K562 (cell line): ENCODE measurements at regions not wholly inside any gene's neighbourhood (a gene's known extent, or its start where the extent isn't known, plus 50 kb on each side); places are given as distances from the start of the nearest gene placed in this dataset.

ENCODE experiments used
- ATAC-seq: fragments of 200-7000 bp; cut with Tn5 transposase; 3 replicates; pipeline ENCODE4 v1.9.1; 2020; ENCODE audit warnings: moderate library complexity
- BruUV-seq: library from RNA; stranded (reverse); fragments of 400-500 nt; replicated peaks from 2 replicates; lab custom pipeline; 2021; lab: Mats Ljungman, UMichigan
- CTCF ChIA-PET: fragments of 300-600 bp; formaldehyde crosslinking; extraction: SDS; loops from one replicate; lab custom pipeline; 2021; ENCODE audit warnings: low intra/inter-chr PET ratio; lab: Yijun Ruan, JAX
- POLR2A ChIA-PET: fragments of 300-600, 350-650 bp; sonication (Branson Sonifier 250); formaldehyde crosslinking; extraction: SDS; loops from one replicate; lab custom pipeline; 2021; ENCODE audit warnings: antibody characterized with exemption, inconsistent platforms; lab: Yijun Ruan, JAX
- DNase-seq, 4 experiments: peaks; one replicate each; pipeline versions ENCODE4 v3.0.0 to v3.0.0-alpha.2; 2011 to 2018; ENCODE audit warnings: low spot score in 3 of 4, mixed read lengths in 3 of 4; ENCODE audit errors: extremely low read depth in 1 of 4
- FAIRE-seq: peaks from 2 replicates; lab custom pipeline; 2011; peaks lifted over from hg19 to GRCh38; lab: Jason Lieb, UNC
- H2AFZ ChIP-seq: 2 replicates; pipeline ENCODE4 v1.6.0; 2011; ENCODE audit warnings: low read depth, low read length, control low read depth, inconsistent platforms
- H3K27ac ChIP-seq: fragments of 200-600 bp; 3 replicates; pipeline ENCODE4 v1.8.0; 2011; ENCODE audit warnings: low read depth, mild to moderate bottlenecking, control low read depth, inconsistent platforms, low read length, moderate library complexity, mixed read lengths; ENCODE audit errors: extremely low read depth
- H3K27me3 ChIP-seq, 2 experiments: fragments of 300-600 bp in 1 of 2; 2 replicates in 1 of 2; 3 replicates in 1 of 2; pipeline versions ENCODE4 v1.6.0 to v1.8.0; 2011; ENCODE audit warnings: inconsistent platforms in 2 of 2, low read length in 2 of 2, mild to moderate bottlenecking in 1 of 2, mixed read lengths in 1 of 2, moderate library complexity in 1 of 2; ENCODE audit not compliant: control insufficient read depth in 2 of 2, insufficient read depth in 2 of 2
- H3K36me3 ChIP-seq: fragments of 300-600 bp; 3 replicates; pipeline ENCODE4 v1.8.0; 2011; ENCODE audit warnings: mild to moderate bottlenecking, low read length, inconsistent platforms; ENCODE audit not compliant: control insufficient read depth, insufficient read depth
- H3K4me1 ChIP-seq, 2 experiments: fragments of 200-600 bp in 1 of 2; replicated peaks in 1 of 2; 2 replicates in 1 of 2; 3 replicates in 1 of 2; pipeline versions ENCODE4 v1.5.1 to v1.8.0; 2011; ENCODE audit warnings: inconsistent platforms in 2 of 2, low read length in 2 of 2, mild to moderate bottlenecking in 1 of 2, mixed read lengths in 1 of 2, moderate library complexity in 1 of 2; ENCODE audit not compliant: control insufficient read depth in 2 of 2, insufficient read depth in 2 of 2
- H3K4me2 ChIP-seq: 2 replicates; pipeline ENCODE4 v1.6.1; 2011; ENCODE audit warnings: low read length, control low read depth, inconsistent platforms, mixed read lengths; ENCODE audit not compliant: insufficient read depth
- H3K4me3 ChIP-seq: fragments of 200-600 bp; sonication (generic), shearing (Covaris generic); 2 replicates; pipeline ENCODE4 v1.5.1; 2016; ENCODE audit warnings: control low read depth, inconsistent platforms
- H3K79me2 ChIP-seq: fragments of 200-600 bp; 3 replicates; pipeline ENCODE4 v1.8.0; 2011; ENCODE audit warnings: low read length, inconsistent platforms; ENCODE audit not compliant: control insufficient read depth, insufficient read depth
- H3K9ac ChIP-seq, 2 experiments: 2 replicates each; pipeline versions ENCODE4 v1.6.0 to v1.6.1; 2011; ENCODE audit warnings: low read depth in 2 of 2, low read length in 2 of 2, control low read depth in 1 of 2, inconsistent platforms in 1 of 2, mild to moderate bottlenecking in 1 of 2, mixed read lengths in 1 of 2; ENCODE audit not compliant: insufficient read depth in 1 of 2
- H3K9me1 ChIP-seq: one replicate; pipeline ENCODE4 v1.6.0; 2011; ENCODE audit warnings: inconsistent platforms, mild to moderate bottlenecking, low read length, moderate library complexity; ENCODE audit not compliant: control insufficient read depth, insufficient read depth
- H3K9me3 ChIP-seq: replicated peaks from 2 replicates; pipeline ENCODE4 v1.5.1; 2011; ENCODE audit warnings: low read depth, low read length, inconsistent platforms; ENCODE audit not compliant: control insufficient read depth, insufficient read depth
- H4K20me1 ChIP-seq: replicated peaks from 2 replicates; pipeline ENCODE4 v1.6.1; 2011; ENCODE audit warnings: low read length, inconsistent platforms, mixed read lengths; ENCODE audit not compliant: control insufficient read depth, insufficient read depth
- CHD2 ChIP-seq: IDR thresholded peaks from 2 replicates; pipeline ENCODE4 v1.6.1; 2011; ENCODE audit warnings: low read depth, low read length
- CHD4 ChIP-seq: fragments of 200-600 bp; sonication (generic); IDR thresholded peaks from 3 replicates; pipeline ENCODE4 v1.6.1; 2012; ENCODE audit warnings: low read depth, mild to moderate bottlenecking, mixed read lengths, low read length, inconsistent platforms; ENCODE audit not compliant: insufficient read depth, insufficient replicate concordance, poor library complexity, severe bottlenecking
- FOXP4 ChIP-seq: sonication (generic); formaldehyde crosslinking; IDR thresholded peaks from 2 replicates; pipeline ENCODE4 v1.8.0; 2022; ENCODE audit warnings: mild to moderate bottlenecking, missing genetic modification reagents, borderline replicate concordance
- HMG20A ChIP-seq: fragments of 450-650 bp; formaldehyde crosslinking; conservative IDR thresholded peaks from 2 replicates; pipeline ENCODE4 v1.4.0; 2020; ENCODE audit warnings: mild to moderate bottlenecking, mixed read lengths
- KDM5B ChIP-seq: fragments of 200-600 bp; sonication (generic); IDR thresholded peaks from 2 replicates; pipeline ENCODE4 v1.6.1; 2012; ENCODE audit warnings: low read depth, mild to moderate bottlenecking, moderate library complexity, low read length, control low read depth, inconsistent platforms; ENCODE audit not compliant: insufficient replicate concordance
- MECOM ChIP-seq: fragments of 250-450 bp; sonication (Bioruptor Pico); IDR thresholded peaks from 2 replicates; pipeline ENCODE4 v1.8.0; 2022; ENCODE audit warnings: inconsistent platforms
- MEF2A ChIP-seq: IDR thresholded peaks from 2 replicates; pipeline ENCODE4 v1.6.1; 2011; ENCODE audit warnings: low read depth, mild to moderate bottlenecking, low read length, moderate library complexity; ENCODE audit not compliant: control insufficient read depth
- PHB2 ChIP-seq: fragments of 450-650 bp; IDR thresholded peaks from 2 replicates; pipeline ENCODE4 v1.6.1; 2017; ENCODE audit warnings: low read depth
- ZNF436 ChIP-seq: fragments of 250-450, 450-650 bp; sonication (Bioruptor Pico); formaldehyde crosslinking; IDR thresholded peaks from 2 replicates; pipeline ENCODE4 v1.7.0; 2020; ENCODE audit warnings: mild to moderate bottlenecking
- ZNF583 ChIP-seq: fragments of 250-450 bp; sonication (Bioruptor Pico); IDR thresholded peaks from 2 replicates; pipeline ENCODE4 v1.4.0; 2020
- WGBS: fragments of 100-300 bp; shearing (Covaris generic); methylation state at CpG from one replicate; pipeline ENCODE4 v1.1.6; 2016; ENCODE audit warnings: low coverage, mixed read lengths; ENCODE audit not compliant: insufficient coverage; ENCODE audit errors: missing lambda C conversion rate; 5-methylcytosine and 5-hydroxymethylcytosine counted together
- in situ Hi-C: fragments of 300-500 bp; cut with MboI; formaldehyde crosslinking; loops from 4 replicates; pipeline ENCODE4 v1.15.0; 2018; ENCODE audit warnings: inconsistent platforms, mixed read lengths
- intact Hi-C: fragments of 100-400 bp; cut with micrococcal nuclease; formaldehyde crosslinking; loops from 2 replicates; pipeline ENCODE4 v1.14.2; 2022

DNA sequence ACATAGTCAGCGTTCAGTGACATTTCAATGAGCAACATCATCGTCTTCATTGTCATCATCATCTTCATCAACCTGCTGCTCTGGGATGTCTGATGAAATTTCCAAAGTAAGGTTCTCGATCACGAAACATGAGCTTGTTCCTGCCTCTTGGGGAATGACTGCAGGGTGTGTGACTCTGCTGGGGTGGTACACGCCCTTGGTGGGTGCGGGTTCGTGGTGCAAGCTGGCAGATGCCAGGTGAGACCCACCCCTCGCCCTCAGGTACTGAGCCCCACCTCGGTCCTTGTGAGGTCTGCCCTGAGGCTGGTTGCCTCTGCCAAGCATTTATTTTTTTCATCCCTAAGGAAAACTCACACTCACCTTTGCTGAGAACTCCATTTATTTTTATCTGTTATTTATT lies 1389.2 kb downstream of the TBC1D22A start (continued):
- TF ChIP-seq KDM5B = no peak
- no peak for TF ChIP-seq MECOM (CRISPR knock-in tag)
- no peak for TF ChIP-seq MEF2A
- no peak for TF ChIP-seq PHB2
- no peak for TF ChIP-seq HMG20A
- no peak for TF ChIP-seq FOXP4 (CRISPR knock-in tag)

GRCh38 chr22:48147831-48148230 lies 1385.4 kb downstream of the TBC1D22A start:
- Histone ChIP-seq H3K9me3 (no peaks in the 10 kb centered on the region), H3K4me3 (no peak overlapping the region), H3K4me2 (no peak overlapping the region), H3K9ac (no peak overlapping the region), H4K20me1 (0 out of 2 replicates have a peak, but pooled peaks cover 5% of the 10 kb centered on the region)
- DNase-seq (no peak), ATAC-seq (no peak), FAIRE-seq (no peak)
- TF ChIP-seq ZNF436 (CRISPR knock-in tag) = no peak
- TF ChIP-seq CHD4 = no peak
- no peak for TF ChIP-seq ZNF583 (CRISPR knock-in tag)
- TF ChIP-seq CHD2 = no peak
- TF ChIP-seq, all 486 proteins: peak for 0
- Histone ChIP-seq H2AFZ (no peak overlapping the region), H3K27ac (no peak overlapping the region), H3K27me3 (no peaks in the 10 kb centered on the region; a peak in 1 of 5 replicates), H3K9me1 (no peaks in the 10 kb centered on the region), H3K79me2 (no peaks in the 10 kb centered on the region), H3K36me3 (no peaks in the 10 kb centered on the region), H3K4me1 (no peaks in the 10 kb centered on the region)
- POLR2A ChIA-PET = no interaction called here
- intact Hi-C loops = no loop called here
- 3% methylated on average over 6 of the region's 9 CpGs for WGBS
- BruUV-seq = no TSS peak
- CTCF ChIA-PET = no interaction called here
- in situ Hi-C loops = no loop called here
